ENCODE measurements at regions not wholly inside any gene's neighbourhood (a gene's known extent, or its start where the extent isn't known, plus 50 kb on each side); places are given as distances from the start of the nearest gene placed in this dataset.

GRCh38 chr3:20696388-20697150, 510.6 kb upstream of the SGO1 start:
- Histone ChIP-seq H3K27ac (no peak overlapping the region), H3K4me3 (no peak overlapping the region), H3K27me3 (no peaks in the 10 kb centered on the region), H3K9me3 (ENCODE audit: low read depth) (no peaks in the 10 kb centered on the region), H3K36me3 (no peaks in the 10 kb centered on the region), H3K4me1 (ENCODE audit: low read depth) (peaks cover 2% of the 10 kb centered on the region)
- TF ChIP-seq CTCF (IDR thresholded peaks at IDR 0.05; ENCODE audit: low read depth, low read length) = no peak
- no peak for DNase-seq (ENCODE audit: low read depth in 1 of 2, low spot score in 1 of 2)

- Histone ChIP-seq H3K4me3 (no peak overlapping the region), H3K27ac (no peak overlapping the region), H3K27me3 (no peaks in the 10 kb centered on the region), H3K4me1 (ENCODE audit: low read depth) (no peaks in the 10 kb centered on the region), H3K36me3 (no peaks in the 10 kb centered on the region), H3K9me3 (ENCODE audit: low read depth) (no peaks in the 10 kb centered on the region)
- no peak for TF ChIP-seq CTCF (IDR thresholded peaks at IDR 0.05; ENCODE audit: low read depth, low read length)
- no peak for DNase-seq (ENCODE audit: low read depth in 1 of 2, low spot score in 1 of 2)
Measured at GRCh38 chr3:20692675-20693074, 506.7 kb upstream of the SGO1 start.

- Histone ChIP-seq H3K4me3 (no peak overlapping the region), H3K27ac (no peak overlapping the region), H3K4me1 (ENCODE audit: low read depth) (no peaks in the 10 kb centered on the region), H3K9me3 (ENCODE audit: low read depth) (no peaks in the 10 kb centered on the region), H3K27me3 (no peaks in the 10 kb centered on the region), H3K36me3 (no peaks in the 10 kb centered on the region)
- TF ChIP-seq CTCF (IDR thresholded peaks at IDR 0.05; ENCODE audit: low read depth, low read length) = no peak
- peak in 1 of 2 donors; percentile 75 for DNase-seq (ENCODE audit: low read depth in 1 of 2, low spot score in 1 of 2)
Measured at GRCh38 chr3:20683910-20684309, 497.9 kb upstream of the SGO1 start.

- TF ChIP-seq CTCF (IDR thresholded peaks at IDR 0.05; ENCODE audit: low read depth, low read length) = no peak
- DNase-seq (ENCODE audit: low read depth in 1 of 2, low spot score in 1 of 2) = no peak
Measured at GRCh38 chr3:20682573-20682972, 496.6 kb upstream of the SGO1 start.

GRCh38 chr3:20680990-20681628, 495.1 kb upstream of the SGO1 start:
- Histone ChIP-seq H3K4me3 (no peak overlapping the region), H3K27ac (no peak overlapping the region), H3K27me3 (no peaks in the 10 kb centered on the region), H3K9me3 (ENCODE audit: low read depth) (no peaks in the 10 kb centered on the region), H3K36me3 (no peaks in the 10 kb centered on the region), H3K4me1 (ENCODE audit: low read depth) (no peaks in the 10 kb centered on the region)
- no peak for TF ChIP-seq CTCF (IDR thresholded peaks at IDR 0.05; ENCODE audit: low read depth, low read length)
- no peak for DNase-seq (ENCODE audit: low read depth in 1 of 2, low spot score in 1 of 2)

More at GRCh38 chr3:20682573-20682972, 496.6 kb upstream of the SGO1 start:
- Histone ChIP-seq H3K27me3 (no peaks in the 10 kb centered on the region), H3K27ac (no peak overlapping the region), H3K9me3 (ENCODE audit: low read depth) (no peaks in the 10 kb centered on the region), H3K36me3 (no peaks in the 10 kb centered on the region), H3K4me3 (no peak overlapping the region), H3K4me1 (ENCODE audit: low read depth) (no peaks in the 10 kb centered on the region)
